ENCODE measurements at regions not wholly inside any gene's neighbourhood (a gene's known extent, or its start where the extent isn't known, plus 50 kb on each side); places are given as distances from the start of the nearest gene placed in this dataset.

- ATAC-seq: no peak
Observed at GRCh38 chr11:92457250-92457649, 232.6 kb downstream of the FAT3 start.

DNA sequence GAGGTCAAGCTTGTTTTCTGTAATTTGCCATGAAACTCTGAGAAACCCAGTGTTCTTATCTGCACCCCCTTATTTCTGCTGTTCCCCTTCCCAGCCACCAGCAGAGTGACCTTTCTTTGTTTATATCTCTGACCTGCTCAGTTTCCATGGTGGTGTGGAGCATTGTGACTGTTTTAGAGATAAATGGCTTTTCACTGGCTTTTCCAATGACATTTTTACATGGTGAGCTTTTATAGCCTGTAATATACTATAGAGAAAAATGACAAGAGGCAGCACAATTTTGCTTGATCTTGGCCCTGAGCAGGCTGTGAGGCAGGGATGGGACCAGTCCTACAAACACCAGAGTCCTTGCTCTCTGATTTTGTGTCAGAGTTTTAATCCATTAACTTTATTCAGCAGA lies 233.9 kb downstream of the FAT3 start:
- ChIA-PET POLR2A (ENCODE audit: unreplicated experiment) (no interaction called here), CTCF (no interaction called here)
- Histone ChIP-seq H3K9me3 (ENCODE audit: low read length) (peaks cover 3% of the 10 kb centered on the region; the same call in 1 of the 2 replicates), H4K20me1 (ENCODE audit: low read length) (no peaks in the 10 kb centered on the region), H3K4me1 (ENCODE audit: insufficient read depth, low read length) (no peaks in the 10 kb centered on the region), H3K9me2 (replicated peaks; ENCODE audit: low read length) (no peaks in the 10 kb centered on the region), H3K36me3 (ENCODE audit: low read depth, low read length) (no peaks in the 10 kb centered on the region), H2AFZ (ENCODE audit: low read length) (no peak overlapping the region), H3K27me3 (ENCODE audit: low read length) (no peaks in the 10 kb centered on the region), H3K4me2 (ENCODE audit: low read length) (no peak overlapping the region), H3K27ac (ENCODE audit: low read length) (no peak overlapping the region), H3K4me3 (ENCODE audit: low read length) (no peak overlapping the region), H3F3A (ENCODE audit: low read length, unreplicated experiment) (no peaks in the 10 kb centered on the region), H3K79me2 (ENCODE audit: low read length) (no peaks in the 10 kb centered on the region), H3K9ac (ENCODE audit: low read length) (no peak overlapping the region)
- DNase-seq: no peak
- ATAC-seq: no peak
- TF ChIP-seq EZH2 (IDR thresholded peaks at IDR 0.05; ENCODE audit: low read length, unreplicated experiment) (no peak), EZH2phosphoT487 (IDR thresholded peaks at IDR 0.05; ENCODE audit: borderline replicate concordance, low read length) (no peak), CTCF (conservative IDR thresholded peaks at IDR 0.05; ENCODE audit: low read depth, low read length) (no peak)
- BruUV-seq (replicated peaks): no TSS peak
- intact Hi-C loops (cut with micrococcal nuclease): no loop called here

More at GRCh38 chr11:92457250-92457649, 232.6 kb downstream of the FAT3 start:
- intact Hi-C loops (cut with micrococcal nuclease): no loop called here
- no peak for TF ChIP-seq CTCF (conservative IDR thresholded peaks at IDR 0.05; ENCODE audit: low read depth, low read length)
- no peaks in the 10 kb centered on the region for H3F3A ChIP-seq (ENCODE audit: low read length, unreplicated experiment)
- H3K79me2 ChIP-seq (ENCODE audit: low read length): no peaks in the 10 kb centered on the region
- peak; percentile 54 for DNase-seq
- no peak overlapping the region for H3K4me2 ChIP-seq (ENCODE audit: low read length)
- CTCF ChIA-PET: no interaction called here
- no peak overlapping the region for H3K9ac ChIP-seq (ENCODE audit: low read length)
- no peak overlapping the region for H3K4me3 ChIP-seq (ENCODE audit: low read length)
- H3K4me1 ChIP-seq (ENCODE audit: insufficient read depth, low read length): no peaks in the 10 kb centered on the region
- H2AFZ ChIP-seq (ENCODE audit: low read length): no peak overlapping the region
- peaks cover 3% of the 10 kb centered on the region; the same call in 1 of the 2 replicates for H3K9me3 ChIP-seq (ENCODE audit: low read length)
- no peaks in the 10 kb centered on the region for H3K27me3 ChIP-seq (ENCODE audit: low read length)
- H3K9me2 ChIP-seq (replicated peaks; ENCODE audit: low read length): no peaks in the 10 kb centered on the region
- POLR2A ChIA-PET (ENCODE audit: unreplicated experiment): no interaction called here
- no peaks in the 10 kb centered on the region for H4K20me1 ChIP-seq (ENCODE audit: low read length)
- H3K36me3 ChIP-seq (ENCODE audit: low read depth, low read length): no peaks in the 10 kb centered on the region
- no TSS peak for BruUV-seq (replicated peaks)
- no peak overlapping the region for H3K27ac ChIP-seq (ENCODE audit: low read length)

DNA sequence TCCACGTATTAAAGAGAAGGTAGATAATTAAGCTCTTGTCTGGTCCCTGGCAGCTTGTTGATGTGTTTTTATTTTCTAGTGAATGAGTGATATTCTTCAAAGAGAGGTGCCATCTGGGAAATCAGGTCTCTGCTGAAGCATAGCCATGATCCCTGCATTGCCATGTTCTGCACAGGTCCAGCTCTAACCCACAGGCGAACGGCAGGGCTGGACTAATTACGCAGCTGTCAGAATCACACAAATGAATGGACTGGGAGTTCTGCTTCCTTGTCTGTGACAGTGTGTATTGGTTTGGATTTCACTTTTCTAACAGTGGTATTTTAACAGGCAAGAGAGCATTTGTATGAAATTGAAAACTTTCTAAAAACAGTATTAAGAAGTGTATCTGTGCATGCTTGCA lies 235.6 kb downstream of the FAT3 start:
- ATAC-seq (no peak), DNase-seq (no peak)
- TF ChIP-seq CTCF (conservative IDR thresholded peaks at IDR 0.05; ENCODE audit: low read depth, low read length) (no peak), EZH2phosphoT487 (IDR thresholded peaks at IDR 0.05; ENCODE audit: borderline replicate concordance, low read length) (no peak), EZH2 (IDR thresholded peaks at IDR 0.05; ENCODE audit: low read length, unreplicated experiment) (no peak)
- H3K9me2 ChIP-seq (replicated peaks; ENCODE audit: low read length): no peaks in the 10 kb centered on the region
- H3K9me3 ChIP-seq (ENCODE audit: low read length): no peaks in the 10 kb centered on the region
- H3K4me2 ChIP-seq (ENCODE audit: low read length): no peak overlapping the region
- no peaks in the 10 kb centered on the region for H3K79me2 ChIP-seq (ENCODE audit: low read length)
- H3K27ac ChIP-seq (ENCODE audit: low read length): no peak overlapping the region
- no peaks in the 10 kb centered on the region for H3K36me3 ChIP-seq (ENCODE audit: low read depth, low read length)
- H3K4me1 ChIP-seq (ENCODE audit: insufficient read depth, low read length): no peaks in the 10 kb centered on the region
- H3K9ac ChIP-seq (ENCODE audit: low read length): no peak overlapping the region
- H3K4me3 ChIP-seq (ENCODE audit: low read length): no peak overlapping the region
- H4K20me1 ChIP-seq (ENCODE audit: low read length): no peaks in the 10 kb centered on the region
- ChIA-PET CTCF (no interaction called here), POLR2A (ENCODE audit: unreplicated experiment) (no interaction called here)
- BruUV-seq (replicated peaks): no TSS peak
- H2AFZ ChIP-seq (ENCODE audit: low read length): no peak overlapping the region
- H3F3A ChIP-seq (ENCODE audit: low read length, unreplicated experiment): no peaks in the 10 kb centered on the region
- 0 out of 2 replicates have a peak, but pooled peaks cover 4% of the 10 kb centered on the region for H3K27me3 ChIP-seq (ENCODE audit: low read length)
- intact Hi-C loops (cut with micrococcal nuclease): no loop called here
